Loucy (cell line): ENCODE measurements at regions not wholly inside any gene's neighbourhood (a gene's known extent, or its start where the extent isn't known, plus 50 kb on each side); places are given as distances from the start of the nearest gene placed in this dataset.

Source experiments
- H2AFZ ChIP-seq: fragments of 200-600 bp; sonication (generic); 2 replicates; pipeline ENCODE4 v1.6.0; 2016; ENCODE audit warnings: antibody characterized with exemption, mild to moderate bottlenecking, low read length, moderate library complexity
- H3F3A ChIP-seq: fragments of 200-600 bp; 2 replicates; pipeline ENCODE4 v1.6.0; 2016; ENCODE audit warnings: antibody characterized with exemption, low read depth, mild to moderate bottlenecking
- H3K27me3 ChIP-seq: fragments of 200-600 bp; sonication (generic); 2 replicates; pipeline ENCODE4 v1.6.1; 2014; ENCODE audit warnings: low read length, mild to moderate bottlenecking; ENCODE audit not compliant: insufficient read depth, poor library complexity, severe bottlenecking
- H3K36me3 ChIP-seq: fragments of 200-600 bp; sonication (generic); 2 replicates; pipeline ENCODE4 v1.6.1; 2016; ENCODE audit warnings: low read length; ENCODE audit not compliant: insufficient read depth
- H3K4me1 ChIP-seq: fragments of 200-600 bp; sonication (generic); 2 replicates; pipeline ENCODE4 v1.5.1; 2014; ENCODE audit warnings: low read length, mild to moderate bottlenecking; ENCODE audit not compliant: insufficient read depth, poor library complexity, severe bottlenecking
- H3K4me2 ChIP-seq: fragments of 200-600 bp; sonication (generic); 2 replicates; pipeline ENCODE4 v1.6.0; 2014; ENCODE audit warnings: antibody characterized with exemption, low read length, low read depth, mild to moderate bottlenecking; ENCODE audit not compliant: poor library complexity, severe bottlenecking
- H3K4me3 ChIP-seq: fragments of 200-600 bp; sonication (generic); 2 replicates; pipeline ENCODE4 v1.5.1; 2014; ENCODE audit warnings: low read length, mild to moderate bottlenecking, mixed read lengths; ENCODE audit not compliant: poor library complexity, severe bottlenecking
- H3K79me2 ChIP-seq: fragments of 200-600 bp; sonication (generic); 2 replicates; pipeline ENCODE4 v1.6.1; 2014; ENCODE audit warnings: low read length; ENCODE audit not compliant: insufficient read depth
- H3K9ac ChIP-seq: fragments of 200-600 bp; sonication (generic); 2 replicates; pipeline ENCODE4 v1.6.0; 2014; ENCODE audit warnings: mild to moderate bottlenecking, low read depth, low read length, moderate library complexity; ENCODE audit not compliant: poor library complexity, severe bottlenecking
- H3K9me2 ChIP-seq: fragments of 200-600 bp; sonication (generic); replicated peaks from 2 replicates; pipeline ENCODE4 v1.6.1; 2016; ENCODE audit warnings: low read depth, low read length, mixed read lengths
- H3K9me3 ChIP-seq: fragments of 200-600 bp; sonication (generic); 2 replicates; pipeline ENCODE4 v1.6.1; 2014; ENCODE audit warnings: mild to moderate bottlenecking, antibody characterized with exemption, low read length, low read depth; ENCODE audit not compliant: insufficient read depth
- H4K20me1 ChIP-seq: fragments of 200-600 bp; sonication (generic); 2 replicates; pipeline ENCODE4 v1.6.0; 2014; ENCODE audit warnings: antibody characterized with exemption, low read length, mild to moderate bottlenecking; ENCODE audit not compliant: insufficient read depth, poor library complexity, severe bottlenecking
- CTCF ChIP-seq: fragments of 200-600 bp; sonication (generic); conservative IDR thresholded peaks from 2 replicates; pipeline ENCODE4 v1.5.1; 2014; ENCODE audit warnings: mild to moderate bottlenecking, antibody characterized with exemption, low read length
- EZH2phosphoT487 ChIP-seq: fragments of 200-600 bp; IDR thresholded peaks from 2 replicates; pipeline ENCODE4 v1.6.1; 2018; ENCODE audit warnings: antibody characterized with exemption, mild to moderate bottlenecking, moderate library complexity, borderline replicate concordance

GRCh38 chr3:62968128-62968527 lies 92.9 kb upstream of the CADPS start:
- Histone ChIP-seq H3K4me1 (no peaks in the 10 kb centered on the region), H3K79me2 (no peaks in the 10 kb centered on the region), H3F3A (no peaks in the 10 kb centered on the region), H3K9me3 (no peaks in the 10 kb centered on the region), H3K9ac (no peak overlapping the region), H2AFZ (no peak overlapping the region), H3K36me3 (no peaks in the 10 kb centered on the region), H3K27me3 (no peaks in the 10 kb centered on the region), H3K4me3 (no peak overlapping the region), H3K9me2 (no peaks in the 10 kb centered on the region), H4K20me1 (no peaks in the 10 kb centered on the region), H3K4me2 (no peak overlapping the region)
- TF ChIP-seq EZH2phosphoT487 (no peak), CTCF (no peak)

DNA sequence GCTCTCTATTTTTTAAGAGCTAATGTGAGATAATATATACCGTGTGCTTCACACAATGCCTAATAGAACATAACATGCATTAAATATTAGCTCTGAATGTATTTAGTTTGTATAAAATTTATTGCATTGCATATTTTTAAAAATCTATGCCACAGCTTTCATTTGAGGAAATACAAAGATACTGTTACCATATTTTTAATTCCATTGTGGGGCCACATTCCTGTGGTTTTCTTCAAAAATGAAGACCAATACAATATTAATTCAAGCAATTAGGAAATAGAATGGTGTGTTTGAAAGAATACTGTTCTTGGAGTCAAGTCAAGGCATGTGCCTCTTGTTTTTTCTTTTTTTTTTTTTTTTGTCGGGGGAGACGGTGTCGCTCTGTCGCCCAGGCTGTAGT lies 95.4 kb upstream of the CADPS start:
- no peaks in the 10 kb centered on the region for H3K9me2 ChIP-seq
- no peak overlapping the region for H3K4me3 ChIP-seq
- H3K9me3 ChIP-seq = no peaks in the 10 kb centered on the region
- no peaks in the 10 kb centered on the region for H3K36me3 ChIP-seq
- H3K4me1 ChIP-seq = no peaks in the 10 kb centered on the region
- no peaks in the 10 kb centered on the region for H3F3A ChIP-seq
- no peak overlapping the region for H3K9ac ChIP-seq
- TF ChIP-seq CTCF (no peak), EZH2phosphoT487 (no peak)
- H3K27me3 ChIP-seq = no peaks in the 10 kb centered on the region
- H3K4me2 ChIP-seq = no peak overlapping the region
- no peaks in the 10 kb centered on the region for H3K79me2 ChIP-seq
- H2AFZ ChIP-seq = no peak overlapping the region
- no peaks in the 10 kb centered on the region for H4K20me1 ChIP-seq

GRCh38 chr3:62975566-62975965 lies 100.3 kb upstream of the CADPS start:
- no peaks in the 10 kb centered on the region for H3K9me2 ChIP-seq
- H3K4me3 ChIP-seq = no peak overlapping the region
- H3K36me3 ChIP-seq = no peaks in the 10 kb centered on the region
- H3K9ac ChIP-seq = no peak overlapping the region
- no peaks in the 10 kb centered on the region for H3F3A ChIP-seq
- H3K9me3 ChIP-seq = no peaks in the 10 kb centered on the region
- no peaks in the 10 kb centered on the region for H3K27me3 ChIP-seq
- no peaks in the 10 kb centered on the region for H3K79me2 ChIP-seq
- H3K4me2 ChIP-seq = no peak overlapping the region
- no peak overlapping the region for H2AFZ ChIP-seq
- TF ChIP-seq EZH2phosphoT487 = no peak
- TF ChIP-seq CTCF = no peak
- H4K20me1 ChIP-seq = no peaks in the 10 kb centered on the region
- H3K4me1 ChIP-seq = no peaks in the 10 kb centered on the region
